ENCODE measurements at regions not wholly inside any gene's neighbourhood (a gene's known extent, or its start where the extent isn't known, plus 50 kb on each side); places are given as distances from the start of the nearest gene placed in this dataset.
"Not testable (repeated sequence)": the region's sequence is repeated elsewhere in the genome, so short reads cannot be mapped to it uniquely, and the experiment has no call there.

DNA sequence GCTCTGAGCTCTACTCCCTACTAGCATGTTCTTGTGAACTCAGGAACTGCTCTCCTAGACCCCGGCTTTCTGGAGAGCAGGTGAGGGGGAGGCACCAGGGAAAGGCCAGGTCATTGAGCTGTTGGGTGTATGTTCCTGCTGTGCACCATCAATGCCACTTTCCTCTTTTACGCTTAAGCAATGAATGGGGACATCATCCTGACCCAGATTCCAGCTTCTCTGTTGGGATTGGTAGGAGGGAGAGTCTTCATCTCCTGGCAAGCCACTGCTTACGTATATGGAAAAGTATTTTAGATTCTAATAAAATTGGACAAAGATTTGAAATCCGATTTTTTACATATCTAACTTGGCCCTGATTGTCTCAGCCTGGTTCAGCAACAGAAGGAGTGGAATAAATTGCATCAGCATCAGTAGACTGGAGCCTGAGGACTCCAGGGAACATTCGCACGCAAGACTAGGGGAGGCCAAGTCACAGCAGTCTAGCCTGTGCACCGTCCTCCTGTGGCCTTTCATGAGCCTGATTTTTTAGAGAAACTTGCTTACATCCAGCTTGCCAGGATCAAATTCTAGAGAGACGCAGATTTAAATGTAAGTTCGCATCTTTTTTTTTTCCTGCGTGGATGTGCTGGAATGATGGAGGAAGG, 439.3 kb downstream of the RPIA start:
- not testable (repeated sequence) for H3K27me3 ChIP-seq (ENCODE audit: insufficient read depth, insufficient read length); H3K4me3 ChIP-seq (ENCODE audit: insufficient read length, low read depth); H3K9me3 ChIP-seq (ENCODE audit: insufficient read depth, low read length); DNase-seq (ENCODE audit: low read depth, low spot score); H3K36me3 ChIP-seq (ENCODE audit: insufficient read depth, insufficient read length, low read length); H3K4me1 ChIP-seq (ENCODE audit: insufficient read depth, insufficient read length); H3K9ac ChIP-seq (ENCODE audit: insufficient read length, low read depth)

DNA sequence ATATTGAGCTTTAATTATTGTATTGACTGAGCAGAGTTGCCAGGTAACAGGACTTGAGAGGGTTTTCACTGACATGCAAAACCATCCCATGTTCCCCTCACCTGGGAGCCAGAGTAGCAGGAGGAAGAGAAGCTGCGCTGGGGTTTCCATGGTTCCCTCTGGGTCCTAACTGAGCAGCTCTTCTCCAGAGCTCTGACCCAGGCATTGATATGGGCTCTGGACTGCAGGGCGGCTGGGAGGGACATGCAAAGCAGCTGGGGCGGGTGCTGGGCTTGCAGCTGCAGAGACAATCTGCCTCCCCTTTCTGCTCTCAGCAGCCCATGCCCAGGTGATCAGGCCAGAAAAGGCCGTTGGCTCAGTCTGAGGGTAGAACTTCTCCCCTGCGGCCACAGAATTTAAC, 451.5 kb downstream of the RPIA start:
- H3K9me3 ChIP-seq (ENCODE audit: insufficient read depth, low read length); H3K9ac ChIP-seq (ENCODE audit: insufficient read length, low read depth); H3K4me3 ChIP-seq (ENCODE audit: insufficient read length, low read depth): not testable (repeated sequence)

DNA sequence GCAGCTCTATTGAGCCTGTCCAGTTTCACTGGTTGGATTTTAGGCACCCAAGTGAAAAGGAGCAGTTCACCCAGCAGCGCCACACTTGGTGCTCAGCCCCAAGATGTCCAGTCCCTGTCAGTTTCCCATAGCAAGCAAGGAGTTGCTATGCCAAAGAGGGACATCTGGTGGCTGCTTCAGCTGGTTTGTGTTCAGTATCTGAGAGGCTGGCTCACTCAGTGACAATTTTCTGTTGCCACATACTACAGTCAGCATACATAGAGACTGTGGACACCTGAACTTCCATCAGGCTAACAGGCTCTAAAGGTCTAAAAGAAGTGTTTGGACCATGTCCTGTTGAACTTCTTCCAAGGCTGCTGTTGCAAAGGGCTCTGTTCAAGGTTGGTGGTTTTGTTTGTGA, 453.9 kb downstream of the RPIA start:
- not testable (repeated sequence) for DNase-seq (ENCODE audit: low read depth, low spot score); H3K27me3 ChIP-seq (ENCODE audit: insufficient read depth, insufficient read length); H3K9me3 ChIP-seq (ENCODE audit: insufficient read depth, low read length); H3K4me3 ChIP-seq (ENCODE audit: insufficient read length, low read depth); H3K36me3 ChIP-seq (ENCODE audit: insufficient read depth, insufficient read length, low read length); H3K9ac ChIP-seq (ENCODE audit: insufficient read length, low read depth); H3K4me1 ChIP-seq (ENCODE audit: insufficient read depth, insufficient read length)

More for the DNA sequence above, 451.5 kb downstream of the RPIA start:
- H3K4me1 ChIP-seq (ENCODE audit: insufficient read depth, insufficient read length); H3K27me3 ChIP-seq (ENCODE audit: insufficient read depth, insufficient read length); DNase-seq (ENCODE audit: low read depth, low spot score); H3K36me3 ChIP-seq (ENCODE audit: insufficient read depth, insufficient read length, low read length): not testable (repeated sequence)

DNA sequence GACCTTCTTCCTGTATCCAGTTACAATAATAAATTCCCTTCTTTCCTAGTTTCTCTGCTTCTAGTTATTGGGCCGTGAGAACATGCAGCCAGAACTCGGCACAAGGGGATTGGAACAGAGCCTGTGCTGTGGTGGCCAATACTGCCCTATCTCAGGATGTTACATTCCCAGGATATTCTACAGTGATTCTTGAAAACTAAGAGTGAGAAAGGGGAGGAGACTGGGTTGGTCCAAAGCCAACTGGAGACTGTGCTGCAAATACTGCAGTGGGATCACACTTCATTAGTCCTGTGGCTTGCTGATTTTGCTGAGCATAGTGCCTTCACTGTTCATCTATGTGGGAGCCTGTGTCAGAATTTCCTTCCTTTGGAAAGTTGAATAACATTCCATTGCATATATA, 456.8 kb downstream of the RPIA start:
- not testable (repeated sequence) for H3K9ac ChIP-seq (ENCODE audit: insufficient read length, low read depth); H3K4me3 ChIP-seq (ENCODE audit: insufficient read length, low read depth); H3K27me3 ChIP-seq (ENCODE audit: insufficient read depth, insufficient read length); H3K4me1 ChIP-seq (ENCODE audit: insufficient read depth, insufficient read length); H3K9me3 ChIP-seq (ENCODE audit: insufficient read depth, low read length); DNase-seq (ENCODE audit: low read depth, low spot score); H3K36me3 ChIP-seq (ENCODE audit: insufficient read depth, insufficient read length, low read length)

DNA sequence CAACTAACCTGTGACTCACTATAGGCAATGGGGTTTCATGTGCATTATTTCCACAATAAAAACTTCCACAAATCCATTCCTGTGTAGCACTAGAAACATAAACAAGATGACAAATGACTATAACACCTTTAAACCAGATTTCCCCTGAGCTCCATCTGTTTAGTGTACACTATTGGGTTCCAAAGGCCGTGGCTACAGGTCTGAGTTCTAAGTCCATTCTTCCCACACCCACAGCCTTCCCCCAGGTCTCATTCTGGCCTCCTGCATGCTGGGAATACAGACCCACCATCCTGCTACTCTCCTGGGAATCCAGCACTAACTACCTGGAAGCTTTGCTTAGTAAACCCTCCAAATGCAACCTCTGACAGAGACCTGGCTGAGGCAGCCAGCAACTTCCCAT, 460.2 kb downstream of the RPIA start:
- H3K36me3 ChIP-seq (ENCODE audit: insufficient read depth, insufficient read length, low read length); H3K9me3 ChIP-seq (ENCODE audit: insufficient read depth, low read length); H3K4me1 ChIP-seq (ENCODE audit: insufficient read depth, insufficient read length); H3K4me3 ChIP-seq (ENCODE audit: insufficient read length, low read depth); DNase-seq (ENCODE audit: low read depth, low spot score); H3K9ac ChIP-seq (ENCODE audit: insufficient read length, low read depth); H3K27me3 ChIP-seq (ENCODE audit: insufficient read depth, insufficient read length): not testable (repeated sequence)

DNA sequence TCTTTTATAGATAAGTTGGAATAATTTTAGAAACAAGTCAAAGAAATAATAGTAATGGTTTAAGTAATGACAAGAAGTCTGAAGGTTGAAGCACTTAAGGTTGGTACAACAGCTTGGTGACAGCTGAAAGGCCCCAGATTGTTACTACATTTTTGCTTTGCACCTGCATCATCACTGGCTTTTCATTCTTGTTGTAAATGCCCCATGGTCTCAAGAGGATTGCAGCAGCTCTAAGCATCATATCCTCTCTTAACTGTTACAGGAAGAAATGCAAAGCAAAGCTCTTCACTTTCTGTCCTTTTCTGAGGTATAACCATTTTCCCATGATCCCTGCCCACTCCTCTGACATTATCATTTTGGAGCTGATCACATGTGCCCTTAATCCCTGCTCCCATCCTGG, 461.0 kb downstream of the RPIA start:
- DNase-seq (ENCODE audit: low read depth, low spot score); H3K27me3 ChIP-seq (ENCODE audit: insufficient read depth, insufficient read length); H3K4me1 ChIP-seq (ENCODE audit: insufficient read depth, insufficient read length); H3K9ac ChIP-seq (ENCODE audit: insufficient read length, low read depth); H3K9me3 ChIP-seq (ENCODE audit: insufficient read depth, low read length); H3K4me3 ChIP-seq (ENCODE audit: insufficient read length, low read depth); H3K36me3 ChIP-seq (ENCODE audit: insufficient read depth, insufficient read length, low read length): not testable (repeated sequence)

DNA sequence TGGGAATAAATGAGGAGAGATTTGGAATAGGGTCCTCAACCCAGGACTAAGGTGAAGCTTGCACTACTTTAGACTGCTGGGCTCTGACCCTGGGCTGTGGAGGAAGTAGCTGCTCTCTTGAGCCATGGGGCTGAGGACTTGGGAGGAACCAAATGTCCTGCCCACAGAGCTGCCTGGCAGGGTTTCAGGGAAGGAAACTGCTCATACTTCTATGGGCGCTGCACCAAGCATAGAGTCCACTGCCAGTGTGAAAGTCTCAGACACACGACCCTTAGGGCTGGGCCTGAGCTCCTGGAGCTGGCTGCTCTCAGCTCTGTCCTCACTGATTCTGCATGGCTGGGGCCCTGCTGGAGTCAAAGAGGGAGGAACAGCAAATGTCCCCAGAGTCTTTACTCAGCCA, 461.7 kb downstream of the RPIA start:
- H3K4me1 ChIP-seq (ENCODE audit: insufficient read depth, insufficient read length); DNase-seq (ENCODE audit: low read depth, low spot score); H3K36me3 ChIP-seq (ENCODE audit: insufficient read depth, insufficient read length, low read length); H3K27me3 ChIP-seq (ENCODE audit: insufficient read depth, insufficient read length); H3K9me3 ChIP-seq (ENCODE audit: insufficient read depth, low read length); H3K4me3 ChIP-seq (ENCODE audit: insufficient read length, low read depth); H3K9ac ChIP-seq (ENCODE audit: insufficient read length, low read depth): not testable (repeated sequence)

DNA sequence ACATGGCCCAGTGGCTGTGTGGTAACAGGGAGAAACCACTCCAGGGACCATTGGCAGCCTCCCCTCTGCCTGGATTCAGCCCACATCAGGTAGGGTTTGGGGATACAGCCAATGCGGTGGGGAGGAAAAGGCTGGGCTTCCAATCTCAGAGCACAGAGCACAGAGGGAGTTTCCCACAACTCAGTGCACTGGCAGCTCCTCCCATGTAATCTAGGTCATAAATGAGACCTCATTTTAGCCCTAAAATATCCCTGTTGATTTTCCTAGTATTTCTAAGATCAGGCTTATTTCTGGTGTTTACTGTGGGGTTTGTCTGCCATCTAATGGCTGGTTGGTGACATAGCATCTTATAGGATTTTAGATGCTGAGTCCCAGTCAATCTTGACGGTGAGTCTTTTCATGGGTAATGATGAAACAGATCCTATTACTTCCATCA, 462.8 kb downstream of the RPIA start:
- not testable (repeated sequence) for H3K4me1 ChIP-seq (ENCODE audit: insufficient read depth, insufficient read length); H3K36me3 ChIP-seq (ENCODE audit: insufficient read depth, insufficient read length, low read length); H3K27me3 ChIP-seq (ENCODE audit: insufficient read depth, insufficient read length); DNase-seq (ENCODE audit: low read depth, low spot score); H3K9me3 ChIP-seq (ENCODE audit: insufficient read depth, low read length); H3K9ac ChIP-seq (ENCODE audit: insufficient read length, low read depth); H3K4me3 ChIP-seq (ENCODE audit: insufficient read length, low read depth)

DNA sequence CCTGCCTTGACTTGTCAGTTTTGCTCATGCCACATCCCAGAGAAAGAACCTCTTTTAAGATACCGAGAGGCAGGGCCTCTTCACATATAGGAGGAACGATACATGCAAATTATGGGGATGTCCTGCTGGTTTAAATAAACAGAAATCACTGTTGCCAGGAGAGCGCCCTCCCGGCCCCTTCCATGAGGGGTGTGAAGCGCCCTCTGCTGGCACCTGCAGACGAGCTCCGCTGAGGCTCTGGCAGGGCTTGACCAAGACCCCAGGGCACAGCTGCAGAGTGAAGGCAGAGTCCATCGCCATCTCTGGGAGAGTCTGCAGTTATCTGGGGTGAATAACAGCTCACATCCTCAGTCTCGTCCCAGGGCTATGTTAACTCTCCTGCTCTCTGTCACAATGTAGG, 468.8 kb downstream of the RPIA start:
- H3K9me3 ChIP-seq (ENCODE audit: insufficient read depth, low read length); H3K36me3 ChIP-seq (ENCODE audit: insufficient read depth, insufficient read length, low read length); H3K4me1 ChIP-seq (ENCODE audit: insufficient read depth, insufficient read length); H3K9ac ChIP-seq (ENCODE audit: insufficient read length, low read depth); DNase-seq (ENCODE audit: low read depth, low spot score); H3K27me3 ChIP-seq (ENCODE audit: insufficient read depth, insufficient read length); H3K4me3 ChIP-seq (ENCODE audit: insufficient read length, low read depth): not testable (repeated sequence)

DNA sequence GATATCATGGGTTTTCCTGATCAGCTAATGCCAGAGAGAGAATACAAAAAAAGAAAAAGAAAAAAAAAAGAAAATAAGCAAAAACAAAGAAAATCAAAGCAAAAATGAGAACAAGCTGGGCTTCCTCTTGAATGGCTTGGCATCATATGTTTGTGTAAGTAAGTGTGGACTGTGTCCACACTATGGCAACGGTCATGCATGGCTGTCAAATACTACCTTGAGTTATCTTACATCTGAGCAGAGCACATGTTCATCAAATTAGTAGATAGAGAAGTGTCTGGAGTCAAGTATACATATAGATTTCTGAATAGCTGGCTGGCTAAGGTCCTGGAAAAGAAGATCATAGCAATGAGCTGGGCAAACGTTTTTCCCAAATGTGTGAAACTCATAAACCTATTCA, 470.2 kb downstream of the RPIA start:
- H3K9ac ChIP-seq (ENCODE audit: insufficient read length, low read depth); H3K27me3 ChIP-seq (ENCODE audit: insufficient read depth, insufficient read length); H3K9me3 ChIP-seq (ENCODE audit: insufficient read depth, low read length); H3K36me3 ChIP-seq (ENCODE audit: insufficient read depth, insufficient read length, low read length); DNase-seq (ENCODE audit: low read depth, low spot score); H3K4me3 ChIP-seq (ENCODE audit: insufficient read length, low read depth); H3K4me1 ChIP-seq (ENCODE audit: insufficient read depth, insufficient read length): not testable (repeated sequence)

DNA sequence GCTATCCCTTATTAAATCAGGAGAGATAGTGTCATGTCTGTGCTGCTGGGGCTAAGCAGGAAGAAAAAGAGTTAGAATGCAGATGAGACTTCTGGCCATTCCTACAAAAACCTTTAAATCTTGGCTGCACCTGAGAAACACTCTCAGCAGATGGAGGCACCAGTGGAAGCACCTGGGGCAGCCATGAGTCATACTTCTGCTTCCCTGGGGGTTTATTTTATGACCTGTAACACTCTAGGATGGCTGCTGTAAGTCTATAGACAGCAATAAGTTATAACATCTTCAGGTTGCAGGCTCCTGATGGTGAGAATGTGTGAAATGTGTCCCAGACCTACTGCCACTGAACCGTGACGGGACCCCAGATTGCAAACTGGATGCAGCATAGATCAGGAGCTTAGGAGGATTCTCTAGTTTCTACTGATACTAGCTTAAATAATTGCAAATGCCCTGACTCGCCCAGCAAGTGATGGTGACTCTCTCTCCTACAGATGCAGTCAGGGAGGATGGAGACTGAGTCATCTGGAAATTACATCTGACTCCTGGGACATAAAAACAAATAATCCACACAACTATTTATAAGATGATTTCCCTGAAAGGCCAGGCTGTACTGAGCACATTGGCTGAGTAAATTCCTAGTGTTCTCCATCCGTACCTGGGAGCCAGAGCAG, 479.2 kb downstream of the RPIA start:
- not testable (repeated sequence) for DNase-seq (ENCODE audit: low read depth, low spot score)

DNA sequence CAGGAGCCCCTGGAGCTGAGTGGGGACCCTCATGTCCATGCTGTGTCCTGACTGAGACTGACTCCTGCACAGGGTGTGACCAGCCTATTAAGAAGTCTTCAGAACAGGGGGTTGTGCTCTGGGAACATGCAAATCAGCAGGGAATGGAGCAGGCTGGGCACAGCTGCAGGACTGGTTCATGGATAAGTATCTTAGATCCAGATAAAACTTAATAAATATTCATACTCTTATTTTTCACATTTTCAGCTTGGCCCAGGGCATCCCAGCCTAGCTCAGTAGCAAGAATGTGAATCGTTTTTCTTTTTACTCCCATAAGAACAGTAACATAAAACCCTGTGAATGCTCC, 479.7 kb downstream of the RPIA start:
- not testable (repeated sequence) for H3K36me3 ChIP-seq (ENCODE audit: insufficient read depth, insufficient read length, low read length); H3K4me3 ChIP-seq (ENCODE audit: insufficient read length, low read depth); H3K9ac ChIP-seq (ENCODE audit: insufficient read length, low read depth); H3K4me1 ChIP-seq (ENCODE audit: insufficient read depth, insufficient read length); H3K9me3 ChIP-seq (ENCODE audit: insufficient read depth, low read length); H3K27me3 ChIP-seq (ENCODE audit: insufficient read depth, insufficient read length); DNase-seq (ENCODE audit: low read depth, low spot score)

More for the DNA sequence above, 479.2 kb downstream of the RPIA start:
- H3K9ac ChIP-seq (ENCODE audit: insufficient read length, low read depth); H3K9me3 ChIP-seq (ENCODE audit: insufficient read depth, low read length); H3K4me1 ChIP-seq (ENCODE audit: insufficient read depth, insufficient read length); H3K4me3 ChIP-seq (ENCODE audit: insufficient read length, low read depth); H3K27me3 ChIP-seq (ENCODE audit: insufficient read depth, insufficient read length); H3K36me3 ChIP-seq (ENCODE audit: insufficient read depth, insufficient read length, low read length): not testable (repeated sequence)

Data from NT2/D1 (cell line).